NCI-H345 (cell line): ENCODE measurements at regions not wholly inside any gene's neighbourhood (a gene's known extent, or its start where the extent isn't known, plus 50 kb on each side); places are given as distances from the start of the nearest gene placed in this dataset.

Source experiments
- DNase-seq: peaks from one replicate; lab custom pipeline; 2025; lab: John Stamatoyannopoulos, UW

DNA sequence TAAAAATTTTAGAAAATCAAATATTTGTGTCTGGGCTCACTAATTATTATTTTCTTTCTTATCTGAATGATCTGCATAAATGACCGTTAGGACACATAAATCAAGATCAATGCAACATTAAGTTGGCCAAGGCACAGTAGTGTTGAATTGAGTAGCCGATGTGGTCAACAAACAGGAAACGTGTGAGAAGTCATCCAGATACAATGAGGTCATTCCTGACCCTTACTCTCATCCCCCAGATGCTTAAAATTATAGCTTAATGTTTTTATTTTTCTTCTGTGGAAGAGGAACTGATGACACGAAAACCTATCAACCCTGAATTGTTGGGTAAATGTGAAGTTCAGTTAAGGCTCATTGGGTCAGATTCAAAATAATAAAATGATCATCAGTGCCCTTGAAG is 222.9 kb downstream of the RFC3 start:
- no peak for DNase-seq

DNA sequence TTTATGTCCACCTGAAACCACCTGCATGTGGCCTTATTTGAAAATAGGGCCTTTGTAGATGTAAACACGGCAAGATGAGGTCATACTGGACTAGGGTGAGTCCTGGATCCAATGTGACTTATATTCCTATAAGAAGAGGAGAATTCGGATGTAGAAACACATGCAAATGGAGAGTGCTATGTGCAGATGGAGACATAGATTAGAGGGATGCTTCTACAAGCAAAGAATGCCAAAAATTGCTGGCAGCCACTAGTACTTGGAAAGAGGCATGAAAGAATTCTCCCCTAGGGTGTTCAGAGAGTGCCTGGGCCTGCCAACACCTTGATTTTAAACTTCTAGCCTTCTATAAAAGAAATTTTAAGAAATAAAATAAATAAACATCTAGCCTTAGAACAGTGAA is 226.1 kb downstream of the RFC3 start:
- DNase-seq = no peak

DNA sequence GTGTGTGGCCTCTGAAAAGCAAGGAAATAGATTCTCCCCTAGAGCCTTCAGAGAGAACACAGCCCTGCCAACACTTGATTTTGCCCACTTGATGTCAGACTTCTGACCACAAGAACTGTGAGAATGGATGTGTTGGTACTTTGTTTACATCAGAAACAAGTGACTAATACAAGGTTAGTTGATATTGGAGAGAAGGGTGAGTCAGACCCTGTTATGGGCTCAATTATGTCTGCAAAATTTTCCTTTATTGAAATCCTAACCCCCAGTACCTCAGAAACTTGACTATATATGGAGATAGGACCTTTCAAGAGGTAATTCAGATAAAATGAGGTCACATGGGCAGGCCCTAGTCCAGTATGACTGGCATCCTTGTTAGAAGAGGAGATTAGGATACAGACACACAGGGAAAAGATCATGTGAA is 226.7 kb downstream of the RFC3 start:
- DNase-seq = no peak

DNA sequence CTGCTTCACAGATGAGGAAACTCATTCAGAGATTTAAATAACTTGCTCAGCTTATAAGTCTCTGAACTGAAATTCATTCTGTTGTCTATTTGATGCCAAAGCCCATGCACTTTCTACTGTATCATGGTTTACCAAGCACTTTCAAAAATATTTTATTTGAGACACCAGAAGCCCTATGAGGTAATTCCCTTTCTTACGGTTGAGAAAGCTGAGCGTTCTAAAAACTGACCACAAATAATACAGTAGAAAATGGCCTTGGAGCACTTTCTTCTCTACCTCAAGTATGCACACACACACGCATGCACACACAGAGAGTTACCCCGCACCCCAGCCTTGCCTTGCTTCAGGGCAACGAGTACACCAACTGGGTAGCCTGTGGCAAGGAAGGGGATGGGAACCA is 228.5 kb downstream of the RFC3 start:
- DNase-seq = no peak

DNA sequence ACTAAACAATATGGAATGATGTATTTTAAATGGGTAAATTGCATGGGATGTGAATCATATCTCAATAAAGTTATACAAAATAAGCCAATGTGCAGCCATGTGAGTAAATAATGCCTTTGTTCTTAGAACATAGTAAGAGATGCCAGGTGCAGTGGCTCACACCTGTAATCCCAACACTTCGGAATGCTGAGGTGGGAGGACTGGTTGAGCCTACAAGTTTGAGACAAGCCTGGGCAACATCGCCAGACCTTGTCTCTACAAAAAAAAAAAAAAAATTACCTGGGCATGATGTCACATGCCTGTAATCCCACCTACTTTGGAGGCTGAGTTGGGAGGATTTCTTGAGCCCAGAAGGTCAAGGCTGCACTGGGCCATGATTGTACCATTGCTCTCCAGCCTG is 230.7 kb downstream of the RFC3 start:
- DNase-seq = no peak

GRCh38 chr13:34056733-34057258 is 238.8 kb downstream of the RFC3 start:
- no peak for DNase-seq

- DNase-seq = no peak
These were observed 246.7 kb downstream of the RFC3 start for GRCh38 chr13:34064456-34065205.

DNA sequence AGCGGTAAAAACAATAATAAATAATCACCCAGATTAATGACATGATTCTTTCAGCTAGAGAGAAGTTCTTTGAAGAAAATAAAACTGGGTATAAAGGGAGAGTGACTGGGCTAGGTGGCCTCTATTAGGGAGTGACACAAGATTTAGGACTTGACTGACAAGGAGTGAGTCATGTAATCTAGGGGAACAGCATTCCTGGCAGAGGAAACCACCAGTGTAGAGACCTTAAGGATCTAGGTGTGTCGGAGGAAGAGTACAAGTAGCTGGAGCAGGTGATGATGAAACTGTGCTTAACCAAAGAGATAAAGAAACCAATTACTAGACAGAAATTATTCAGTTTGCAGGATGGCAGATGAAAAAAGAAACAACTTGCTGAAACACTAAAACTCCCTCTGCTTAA is 248.0 kb downstream of the RFC3 start:
- no peak for DNase-seq

GRCh38 chr13:34066344-34066743 is 248.4 kb downstream of the RFC3 start:
- no peak for DNase-seq

DNA sequence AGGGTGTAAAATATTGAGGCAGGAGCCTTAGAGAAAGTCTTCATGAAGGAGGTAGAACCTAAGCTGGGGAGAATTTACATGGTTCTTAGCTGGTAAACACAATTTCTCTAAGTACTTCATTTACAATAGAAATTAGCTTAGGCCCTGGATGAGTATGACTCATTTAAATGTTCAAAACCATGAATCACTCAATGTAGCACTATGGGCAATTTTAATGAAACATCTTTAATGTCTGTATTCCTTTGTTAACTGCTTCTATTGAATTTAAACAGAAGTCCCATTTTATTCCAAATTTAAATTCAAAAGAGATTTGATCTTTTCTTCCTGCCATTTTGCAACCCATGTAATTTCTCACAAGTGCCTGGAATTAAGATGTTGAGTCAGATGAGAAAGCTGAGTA is 252.1 kb downstream of the RFC3 start:
- no peak for DNase-seq

GRCh38 chr13:34070544-34071303 is 252.8 kb downstream of the RFC3 start:
- DNase-seq = no peak

GRCh38 chr13:34076319-34076718 is 258.4 kb downstream of the RFC3 start:
- DNase-seq = no peak

DNA sequence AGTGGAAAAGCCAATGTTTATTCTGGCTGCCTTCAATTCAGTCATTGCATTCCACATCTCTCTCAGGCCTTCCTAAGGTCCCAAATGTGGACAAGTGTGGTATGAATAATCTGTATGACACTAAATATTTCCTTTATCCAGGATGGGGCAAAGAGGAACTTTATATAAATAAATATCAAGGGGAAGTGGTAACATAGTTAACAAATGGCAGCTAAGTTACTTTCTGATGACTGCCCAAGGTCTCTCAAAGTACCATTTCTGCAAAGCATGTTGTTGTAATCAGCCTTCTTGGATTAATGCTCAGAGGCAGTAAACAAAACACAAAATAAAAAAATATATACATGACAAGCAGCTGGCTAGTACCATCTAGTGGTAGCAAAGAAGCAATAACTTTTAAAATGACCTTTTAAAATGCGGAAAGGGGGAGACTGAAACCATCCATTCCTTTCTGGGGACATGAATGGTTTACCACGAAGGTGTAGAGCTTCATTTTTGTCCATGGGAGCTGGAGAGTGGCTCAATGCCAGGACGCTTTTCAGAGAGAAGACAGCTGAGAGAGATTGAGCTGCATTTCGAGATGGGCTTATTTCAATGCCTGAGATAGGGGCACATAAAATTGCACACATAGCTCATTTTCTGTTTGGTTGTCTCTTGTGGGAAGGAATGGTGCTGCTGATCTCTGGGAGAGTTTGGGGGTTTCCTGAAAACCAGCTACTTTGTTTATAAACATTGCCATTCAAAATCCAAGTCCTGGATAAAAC is 259.2 kb downstream of the RFC3 start:
- peak; percentile 23 for DNase-seq

DNA sequence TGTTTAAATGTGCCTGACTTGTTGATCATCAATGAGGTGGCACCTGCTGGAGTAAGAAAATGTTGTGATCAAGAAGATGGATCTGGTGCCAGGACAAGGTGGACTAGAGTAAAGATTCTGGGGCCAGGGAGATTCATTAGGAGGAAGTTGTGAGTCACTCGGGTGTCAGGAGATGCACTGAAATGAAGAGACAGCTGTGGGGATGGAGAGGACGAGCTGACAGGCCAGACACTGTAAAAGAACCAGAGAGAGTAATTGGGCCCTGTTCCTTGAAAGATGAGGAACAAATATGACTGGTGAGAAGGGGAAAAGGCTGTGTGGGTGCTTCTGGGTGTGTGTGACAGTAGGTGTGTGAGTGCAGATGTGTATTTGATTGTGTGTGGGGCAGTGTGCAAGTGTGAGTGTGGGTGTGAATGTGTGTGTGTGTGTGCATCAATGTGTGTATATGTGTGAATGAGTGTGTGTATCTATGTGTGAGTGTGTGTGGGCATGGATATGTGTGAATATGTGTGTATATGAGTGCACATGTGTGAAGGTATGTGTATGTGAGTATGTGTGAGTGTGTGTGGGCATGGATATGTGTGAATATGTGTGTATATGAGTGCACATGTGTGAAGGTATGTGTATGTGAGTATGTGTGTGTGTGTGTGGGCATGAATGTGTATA is 260.5 kb downstream of the RFC3 start:
- no peak for DNase-seq

DNA sequence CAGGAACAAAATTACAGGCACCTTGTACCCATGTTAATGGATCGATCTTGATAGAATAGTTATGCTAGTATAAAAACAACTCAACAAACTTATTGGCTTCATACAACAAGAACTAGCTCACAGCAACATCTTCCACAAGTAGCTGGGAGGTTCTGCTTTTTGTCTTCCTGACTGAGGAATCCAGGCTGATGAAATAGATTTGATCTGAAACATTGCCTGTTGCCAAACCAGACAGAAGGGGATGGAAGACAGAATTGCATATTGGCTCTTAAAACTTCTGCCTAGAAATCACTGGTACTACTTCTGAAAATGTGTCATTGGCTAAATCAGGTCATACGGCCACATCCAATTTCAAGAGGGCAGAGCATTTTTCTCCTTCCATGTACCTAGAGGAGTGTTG is 267.3 kb downstream of the RFC3 start:
- DNase-seq = no peak

DNA sequence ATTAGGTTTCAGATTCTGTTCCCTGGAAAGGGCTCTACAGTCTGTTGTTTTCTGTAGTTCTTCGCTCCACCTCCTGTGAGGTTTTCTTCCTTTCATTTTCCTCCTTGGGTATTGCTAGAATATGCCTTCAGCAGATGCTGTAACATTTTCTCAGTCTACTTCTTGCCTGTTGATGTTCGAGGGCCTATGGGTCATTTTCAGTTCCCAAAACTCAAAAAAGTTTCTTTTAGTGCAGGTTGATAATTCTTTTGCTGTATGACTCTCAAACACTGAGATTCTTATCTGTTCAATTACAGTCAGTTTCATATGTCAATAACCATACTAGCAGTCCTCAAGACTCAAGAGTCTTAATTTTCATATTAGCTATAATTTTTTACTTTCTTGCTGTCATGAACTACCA is 268.3 kb downstream of the RFC3 start:
- no peak for DNase-seq

DNA sequence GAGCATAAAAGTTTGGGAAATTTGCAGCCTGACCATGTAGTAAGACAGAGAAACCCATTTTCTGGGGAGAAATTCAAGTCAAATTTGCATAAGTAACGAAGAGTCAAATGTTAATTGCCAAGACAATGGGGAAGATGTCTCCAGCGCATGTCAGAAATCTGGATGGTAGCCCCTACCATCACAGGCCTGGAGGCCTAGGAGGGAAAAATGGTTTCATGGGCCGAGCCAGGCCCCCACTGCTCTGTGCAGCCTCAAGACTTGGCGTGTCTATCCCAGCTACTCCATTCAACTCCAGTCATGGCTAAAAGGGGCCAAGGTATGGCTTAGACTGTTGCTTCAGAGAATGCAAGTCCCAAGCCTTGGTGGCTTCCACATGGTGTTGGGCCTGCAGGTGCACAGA is 269.8 kb downstream of the RFC3 start:
- no peak for DNase-seq

DNA sequence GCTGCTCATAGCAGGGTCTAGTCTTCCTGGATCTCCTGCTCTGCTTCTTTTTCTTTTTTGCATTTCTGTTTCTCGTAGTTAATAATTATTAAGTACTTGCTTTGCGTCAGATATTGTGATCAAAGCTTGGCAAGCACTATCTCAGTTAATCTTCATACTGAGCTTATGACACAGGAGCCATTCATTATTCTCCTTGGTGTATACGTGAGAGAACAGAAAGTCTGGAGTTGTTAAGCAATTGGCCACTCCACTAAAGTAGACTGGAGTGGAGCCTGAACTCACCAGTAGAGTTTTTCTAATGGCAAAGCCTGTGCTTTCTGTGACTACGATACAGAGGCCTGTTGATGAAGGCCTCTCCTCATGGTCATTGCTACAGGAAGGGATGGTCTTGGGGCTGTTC is 285.9 kb downstream of the RFC3 start:
- no peak for DNase-seq

DNA sequence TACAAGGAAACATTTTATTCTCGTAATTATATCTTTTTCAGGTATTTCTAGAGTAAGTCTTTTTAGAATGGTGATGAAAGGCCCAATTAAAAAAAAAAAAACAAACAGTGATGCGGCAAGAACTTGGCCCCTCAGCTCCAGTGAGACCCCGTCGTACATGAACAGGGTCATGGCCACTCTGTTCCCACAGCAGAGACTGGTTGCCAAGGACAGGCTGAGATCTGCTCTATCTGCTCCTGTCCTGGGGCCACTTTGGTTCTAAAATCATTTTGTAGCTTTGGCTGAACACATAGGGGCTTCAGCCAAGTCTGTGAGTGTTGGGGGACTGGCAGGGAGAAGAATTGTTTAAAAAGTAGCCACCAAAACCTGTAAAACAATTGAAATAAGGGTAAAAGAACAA is 286.9 kb downstream of the RFC3 start:
- DNase-seq = no peak

DNA sequence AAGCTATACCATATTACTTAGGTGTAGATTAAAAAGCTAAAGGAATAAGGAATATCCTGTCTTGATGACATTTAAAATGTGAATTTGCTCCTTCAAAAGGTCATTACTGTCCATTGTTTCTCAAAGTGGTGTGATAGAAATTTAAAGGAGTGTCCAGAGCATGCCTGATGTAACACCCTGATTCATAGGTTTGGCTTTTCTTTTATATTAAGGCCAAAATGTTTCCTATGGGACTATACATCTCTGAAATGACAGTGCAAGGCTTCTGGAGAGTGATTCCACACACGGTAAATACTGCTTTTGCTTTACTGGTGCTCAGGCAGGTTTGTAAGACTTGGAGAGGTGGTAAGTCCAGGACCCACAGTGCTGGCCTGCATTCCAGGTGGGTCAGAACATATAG is 289.9 kb downstream of the RFC3 start:
- DNase-seq = no peak

DNA sequence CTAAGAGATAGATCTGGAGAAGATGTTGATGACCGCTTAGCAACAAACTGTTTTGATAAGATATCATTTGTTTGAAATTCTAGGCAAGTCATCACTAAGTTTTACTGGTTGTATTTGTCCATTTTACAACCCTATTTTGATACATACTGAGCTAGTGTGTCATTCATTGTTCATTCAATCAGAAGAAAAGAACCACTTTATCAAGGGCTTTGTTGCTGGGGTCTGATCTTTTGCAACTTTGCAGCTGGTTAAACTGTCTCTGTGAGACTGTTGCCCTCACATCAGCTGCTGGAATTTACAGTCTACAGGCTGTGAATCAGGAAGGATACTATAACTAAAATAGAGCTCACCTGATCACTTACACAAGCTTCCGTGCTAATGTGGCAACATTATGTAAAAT is 290.5 kb downstream of the RFC3 start:
- DNase-seq = no peak

DNA sequence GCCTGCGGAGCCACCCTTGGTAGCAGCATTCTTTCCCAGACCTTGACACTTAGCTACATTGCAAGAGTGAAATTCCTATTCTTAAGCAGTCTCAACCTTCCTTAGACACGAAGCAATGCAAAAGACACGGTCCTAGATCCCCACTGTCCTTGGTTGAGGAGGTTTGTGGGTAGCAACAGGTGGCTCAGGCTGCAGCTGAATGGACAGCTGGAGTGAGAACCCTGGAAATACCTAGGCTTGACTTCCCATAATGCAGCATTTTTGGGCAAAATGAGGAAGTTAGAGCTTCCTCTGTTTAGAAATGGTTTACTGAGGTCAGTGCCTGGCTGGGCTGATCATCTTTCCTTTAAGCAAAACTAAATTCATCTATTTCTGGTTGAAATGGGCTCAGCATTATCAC is 296.6 kb downstream of the RFC3 start:
- DNase-seq = no peak
